Neural progenitor cell (in vitro differentiated cells): ENCODE measurements at regions not wholly inside any gene's neighbourhood (a gene's known extent, or its start where the extent isn't known, plus 50 kb on each side); places are given as distances from the start of the nearest gene placed in this dataset.

ENCODE experiments used
- DNase-seq: peaks from one replicate; pipeline ENCODE4 v3.0.0-alpha.2; 2016; ENCODE audit warnings: low spot score
- H2AFZ ChIP-seq: fragments of 200-600 bp; sonication (generic); replicated peaks from 2 replicates; pipeline ENCODE4 v1.6.1; 2016; ENCODE audit warnings: antibody characterized with exemption
- H3F3A ChIP-seq: fragments of 200-600 bp; sonication (generic); 2 replicates; pipeline ENCODE4 v1.6.1; 2016; ENCODE audit warnings: antibody characterized with exemption, low read depth
- H3K27ac ChIP-seq: fragments of 200-600 bp; sonication (generic); 2 replicates; pipeline ENCODE4 v1.5.1; 2016; ENCODE audit warnings: mild to moderate bottlenecking
- H3K27me3 ChIP-seq: fragments of 200-600 bp; sonication (generic); 2 replicates; pipeline ENCODE4 v1.6.1; 2016; ENCODE audit warnings: mild to moderate bottlenecking, moderate library complexity
- H3K36me3 ChIP-seq: fragments of 200-600 bp; sonication (generic); 2 replicates; pipeline ENCODE4 v1.5.1; 2016
- H3K4me1 ChIP-seq: fragments of 200-600 bp; sonication (generic); 2 replicates; pipeline ENCODE4 v1.6.1; 2016; ENCODE audit warnings: mixed run types
- H3K4me2 ChIP-seq: fragments of 200-600 bp; sonication (generic); 2 replicates; pipeline ENCODE4 v1.6.1; 2016
- H3K4me3 ChIP-seq: fragments of 200-600 bp; sonication (generic); 2 replicates; pipeline ENCODE4 v1.5.1; 2016
- H3K79me2 ChIP-seq: fragments of 200-600 bp; sonication (generic); 2 replicates; pipeline ENCODE4 v1.6.1; 2016; ENCODE audit warnings: low read depth
- H3K9ac ChIP-seq: fragments of 200-600 bp; sonication (generic); 2 replicates; pipeline ENCODE4 v1.6.1; 2016
- H3K9me3 ChIP-seq: fragments of 200-600 bp; sonication (generic); 2 replicates; pipeline ENCODE4 v1.5.1; 2016; ENCODE audit warnings: low read depth
- H4K20me1 ChIP-seq: fragments of 200-600 bp; sonication (generic); 2 replicates; pipeline ENCODE4 v1.6.1; 2016; ENCODE audit warnings: low read depth
- H3K27ac Mint-ChIP-seq: 3 replicates; pipeline ENCODE4 v1.8.0; 2021; ENCODE audit warnings: mixed read lengths
- H3K27me3 Mint-ChIP-seq: 2 replicates; pipeline ENCODE4 v1.8.0; 2022; ENCODE audit warnings: low read depth, mild to moderate bottlenecking, inconsistent platforms, moderate library complexity, mixed read lengths; ENCODE audit not compliant: insufficient read depth
- H3K36me3 Mint-ChIP-seq: 3 replicates; pipeline ENCODE4 v1.8.0; 2021; ENCODE audit warnings: mixed read lengths
- H3K4me1 Mint-ChIP-seq: 3 replicates; pipeline ENCODE4 v1.8.0; 2021; ENCODE audit warnings: mixed read lengths
- H3K4me3 Mint-ChIP-seq: 3 replicates; pipeline ENCODE4 v1.8.0; 2021; ENCODE audit warnings: mild to moderate bottlenecking, moderate library complexity, mixed read lengths
- H3K9me3 Mint-ChIP-seq: 3 replicates; pipeline ENCODE4 v1.8.0; 2020; ENCODE audit warnings: mixed read lengths
- CTCF ChIP-seq: fragments of 200-600 bp; sonication (generic); IDR thresholded peaks from 2 replicates; pipeline ENCODE4 v1.5.1; 2017; ENCODE audit warnings: antibody characterized with exemption, mild to moderate bottlenecking
- EZH2 ChIP-seq: fragments of 200-600 bp; sonication (generic); IDR thresholded peaks from 2 replicates; pipeline ENCODE4 v1.6.1; 2017; ENCODE audit warnings: antibody characterized with exemption, mild to moderate bottlenecking, moderate library complexity
- EZH2phosphoT487 ChIP-seq: fragments of 200-600 bp; sonication (generic); IDR thresholded peaks from 2 replicates; pipeline ENCODE4 v1.6.1; 2017; ENCODE audit warnings: antibody characterized with exemption

GRCh38 chr12:107493135-107493494, 192.5 kb upstream of the PWP1 start:
- Histone ChIP-seq H2AFZ (no peak overlapping the region), H4K20me1 (no peaks in the 10 kb centered on the region), H3K9ac (no peak overlapping the region), H3K4me2 (no peak overlapping the region), H3K9me3 (no peaks in the 10 kb centered on the region), H3K4me1 (no peaks in the 10 kb centered on the region), H3K27me3 (no peaks in the 10 kb centered on the region), H3F3A (no peaks in the 10 kb centered on the region), H3K27ac (no peak overlapping the region), H3K36me3 (no peaks in the 10 kb centered on the region), H3K4me3 (no peak overlapping the region), H3K79me2 (no peaks in the 10 kb centered on the region)
- no peaks in the 10 kb centered on the region for H3K36me3 Mint-ChIP-seq
- no peak for TF ChIP-seq EZH2phosphoT487
- TF ChIP-seq CTCF = no peak
- TF ChIP-seq EZH2 = no peak
- no peak overlapping the region for H3K4me3 Mint-ChIP-seq
- DNase-seq = no peak
- no peak overlapping the region for H3K27ac Mint-ChIP-seq
- peaks cover 17% of the 10 kb centered on the region for H3K27me3 Mint-ChIP-seq
- H3K9me3 Mint-ChIP-seq = no peaks in the 10 kb centered on the region
- peaks cover 11% of the 10 kb centered on the region for H3K4me1 Mint-ChIP-seq

DNA sequence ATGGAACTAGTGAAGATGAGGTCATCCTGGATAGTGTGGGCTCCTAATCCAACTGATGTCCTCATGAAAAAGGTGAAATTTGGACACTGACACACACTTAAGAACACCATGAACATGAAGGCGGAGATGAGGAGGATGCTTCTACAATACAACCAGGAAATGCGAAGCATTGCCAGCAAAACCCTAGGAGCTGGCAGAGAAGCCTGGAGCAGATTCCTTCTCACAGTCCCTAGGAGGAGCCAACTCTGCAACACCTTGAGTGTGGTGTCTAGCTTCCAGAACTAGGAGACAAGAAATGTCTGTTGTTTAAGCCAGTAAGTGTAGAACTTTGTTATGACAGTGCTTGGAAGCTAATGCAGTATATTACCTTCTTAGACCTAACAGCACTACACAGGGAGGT, 191.9 kb upstream of the PWP1 start:
- DNase-seq = no peak
- H3K9me3 ChIP-seq = no peaks in the 10 kb centered on the region
- H3K4me3 ChIP-seq = no peak overlapping the region
- no peak overlapping the region for H3K4me2 ChIP-seq
- no peak for TF ChIP-seq EZH2phosphoT487
- TF ChIP-seq CTCF = no peak
- TF ChIP-seq EZH2 = no peak
- Mint-ChIP-seq H3K4me1 (peaks cover 11% of the 10 kb centered on the region), H3K27ac (no peak overlapping the region), H3K36me3 (no peaks in the 10 kb centered on the region), H3K27me3 (peaks cover 17% of the 10 kb centered on the region), H3K4me3 (no peak overlapping the region), H3K9me3 (no peaks in the 10 kb centered on the region)
- no peaks in the 10 kb centered on the region for H3F3A ChIP-seq
- no peaks in the 10 kb centered on the region for H3K36me3 ChIP-seq
- H3K79me2 ChIP-seq = no peaks in the 10 kb centered on the region
- H3K4me1 ChIP-seq = no peaks in the 10 kb centered on the region
- H3K27ac ChIP-seq = no peak overlapping the region
- H4K20me1 ChIP-seq = no peaks in the 10 kb centered on the region
- H3K27me3 ChIP-seq = no peaks in the 10 kb centered on the region
- H2AFZ ChIP-seq = no peak overlapping the region
- no peak overlapping the region for H3K9ac ChIP-seq

- no peak overlapping the region for H3K4me2 ChIP-seq
- H2AFZ ChIP-seq = no peak overlapping the region
- no peak overlapping the region for H3K4me3 Mint-ChIP-seq
- H3K9me3 Mint-ChIP-seq = no peaks in the 10 kb centered on the region
- H3K4me1 Mint-ChIP-seq = peaks cover 11% of the 10 kb centered on the region
- no peak overlapping the region for H3K27ac Mint-ChIP-seq
- no peaks in the 10 kb centered on the region for H3K36me3 ChIP-seq
- H4K20me1 ChIP-seq = no peaks in the 10 kb centered on the region
- TF ChIP-seq EZH2 (no peak), CTCF (no peak), EZH2phosphoT487 (no peak)
- no peak for DNase-seq
- H3K4me3 ChIP-seq = no peak overlapping the region
- H3K27me3 Mint-ChIP-seq = peaks cover 17% of the 10 kb centered on the region
- no peaks in the 10 kb centered on the region for H3K36me3 Mint-ChIP-seq
- H3K9ac ChIP-seq = no peak overlapping the region
- no peaks in the 10 kb centered on the region for H3K4me1 ChIP-seq
- H3K9me3 ChIP-seq = no peaks in the 10 kb centered on the region
- no peaks in the 10 kb centered on the region for H3F3A ChIP-seq
- H3K27me3 ChIP-seq = no peaks in the 10 kb centered on the region
- H3K79me2 ChIP-seq = no peaks in the 10 kb centered on the region
- no peak overlapping the region for H3K27ac ChIP-seq
These were observed 191.3 kb upstream of the PWP1 start for GRCh38 chr12:107494331-107494730.

GRCh38 chr12:107495604-107496003, 190.0 kb upstream of the PWP1 start:
- no peaks in the 10 kb centered on the region for H3K4me1 ChIP-seq
- Mint-ChIP-seq H3K36me3 (no peaks in the 10 kb centered on the region), H3K4me3 (no peak overlapping the region), H3K4me1 (peaks cover 5% of the 10 kb centered on the region), H3K27ac (no peak overlapping the region), H3K27me3 (peaks cover 17% of the 10 kb centered on the region), H3K9me3 (no peaks in the 10 kb centered on the region)
- TF ChIP-seq CTCF = no peak
- TF ChIP-seq EZH2 = no peak
- TF ChIP-seq EZH2phosphoT487 = no peak
- no peak overlapping the region for H3K4me3 ChIP-seq
- DNase-seq = no peak
- H3K79me2 ChIP-seq = no peaks in the 10 kb centered on the region
- H3K4me2 ChIP-seq = no peak overlapping the region
- H3F3A ChIP-seq = no peaks in the 10 kb centered on the region
- no peaks in the 10 kb centered on the region for H3K9me3 ChIP-seq
- H3K9ac ChIP-seq = no peak overlapping the region
- H2AFZ ChIP-seq = no peak overlapping the region
- H4K20me1 ChIP-seq = no peaks in the 10 kb centered on the region
- H3K27ac ChIP-seq = no peak overlapping the region
- no peaks in the 10 kb centered on the region for H3K36me3 ChIP-seq
- H3K27me3 ChIP-seq = no peaks in the 10 kb centered on the region
